HG03280 (cell line): ENCODE measurements at regions not wholly inside any gene's neighbourhood (a gene's known extent, or its start where the extent isn't known, plus 50 kb on each side); places are given as distances from the start of the nearest gene placed in this dataset.
"Not testable (repeated sequence)": the region's sequence is repeated elsewhere in the genome, so short reads cannot be mapped to it uniquely, and the experiment has no call there.

Source experiments
- ATAC-seq: cut with Tn5 transposase; IDR thresholded peaks from one replicate; pipeline ENCODE4 v1.9.1; 2021; ENCODE audit warnings: mild to moderate bottlenecking, moderate library complexity; ENCODE audit not compliant: unreplicated experiment

GRCh38 chr5:134471858-134472449, 53.5 kb upstream of the JADE2 start:
- ATAC-seq: not testable (repeated sequence)

GRCh38 chr5:134468921-134469400, 56.5 kb upstream of the JADE2 start:
- no peak for ATAC-seq

- ATAC-seq: no peak
Observed at GRCh38 chr5:134467231-134467630, 55.5 kb upstream of the CDKN2AIPNL start.

GRCh38 chr5:134466241-134467069, 54.8 kb upstream of the CDKN2AIPNL start:
- ATAC-seq: no peak

- ATAC-seq: peak; percentile 82
Observed at GRCh38 chr5:134465816-134466240, 54.1 kb upstream of the CDKN2AIPNL start.

GRCh38 chr5:134464988-134465815, 53.5 kb upstream of the CDKN2AIPNL start:
- ATAC-seq: peak; percentile 39

GRCh38 chr5:134463991-134464760, 52.5 kb upstream of the CDKN2AIPNL start:
- no peak for ATAC-seq

GRCh38 chr5:134463176-134463720, 51.6 kb upstream of the CDKN2AIPNL start:
- no peak for ATAC-seq

GRCh38 chr5:134462761-134463160, 51.1 kb upstream of the CDKN2AIPNL start:
- ATAC-seq: no peak

- ATAC-seq: no peak
Observed at GRCh38 chr5:134462047-134462575, 50.4 kb upstream of the CDKN2AIPNL start.
